K562 (cell line): ENCODE measurements at regions not wholly inside any gene's neighbourhood (a gene's known extent, or its start where the extent isn't known, plus 50 kb on each side); places are given as distances from the start of the nearest gene placed in this dataset.

Source experiments
- ATAC-seq: fragments of 200-7000 bp; cut with Tn5 transposase; 3 replicates; pipeline ENCODE4 v1.9.1; 2020; ENCODE audit warnings: moderate library complexity
- BruUV-seq: library from RNA; stranded (reverse); fragments of 400-500 nt; replicated peaks from 2 replicates; lab custom pipeline; 2021; lab: Mats Ljungman, UMichigan
- CTCF ChIA-PET: fragments of 300-600 bp; formaldehyde crosslinking; extraction: SDS; loops from one replicate; lab custom pipeline; 2021; ENCODE audit warnings: low intra/inter-chr PET ratio; lab: Yijun Ruan, JAX
- POLR2A ChIA-PET: fragments of 300-600, 350-650 bp; sonication (Branson Sonifier 250); formaldehyde crosslinking; extraction: SDS; loops from one replicate; lab custom pipeline; 2021; ENCODE audit warnings: antibody characterized with exemption, inconsistent platforms; lab: Yijun Ruan, JAX
- DNase-seq, 4 experiments: peaks; one replicate each; pipeline versions ENCODE4 v3.0.0 to v3.0.0-alpha.2; 2011 to 2018; ENCODE audit warnings: low spot score in 3 of 4, mixed read lengths in 3 of 4; ENCODE audit errors: extremely low read depth in 1 of 4
- FAIRE-seq: peaks from 2 replicates; lab custom pipeline; 2011; peaks lifted over from hg19 to GRCh38; lab: Jason Lieb, UNC
- H2AFZ ChIP-seq: 2 replicates; pipeline ENCODE4 v1.6.0; 2011; ENCODE audit warnings: low read depth, low read length, control low read depth, inconsistent platforms
- H3K27ac ChIP-seq: fragments of 200-600 bp; 3 replicates; pipeline ENCODE4 v1.8.0; 2011; ENCODE audit warnings: low read depth, mild to moderate bottlenecking, control low read depth, inconsistent platforms, low read length, moderate library complexity, mixed read lengths; ENCODE audit errors: extremely low read depth
- H3K27me3 ChIP-seq, 2 experiments: fragments of 300-600 bp in 1 of 2; 2 replicates in 1 of 2; 3 replicates in 1 of 2; pipeline versions ENCODE4 v1.6.0 to v1.8.0; 2011; ENCODE audit warnings: inconsistent platforms in 2 of 2, low read length in 2 of 2, mild to moderate bottlenecking in 1 of 2, mixed read lengths in 1 of 2, moderate library complexity in 1 of 2; ENCODE audit not compliant: control insufficient read depth in 2 of 2, insufficient read depth in 2 of 2
- H3K36me3 ChIP-seq: fragments of 300-600 bp; 3 replicates; pipeline ENCODE4 v1.8.0; 2011; ENCODE audit warnings: mild to moderate bottlenecking, low read length, inconsistent platforms; ENCODE audit not compliant: control insufficient read depth, insufficient read depth
- H3K4me1 ChIP-seq, 2 experiments: fragments of 200-600 bp in 1 of 2; replicated peaks in 1 of 2; 2 replicates in 1 of 2; 3 replicates in 1 of 2; pipeline versions ENCODE4 v1.5.1 to v1.8.0; 2011; ENCODE audit warnings: inconsistent platforms in 2 of 2, low read length in 2 of 2, mild to moderate bottlenecking in 1 of 2, mixed read lengths in 1 of 2, moderate library complexity in 1 of 2; ENCODE audit not compliant: control insufficient read depth in 2 of 2, insufficient read depth in 2 of 2
- H3K4me2 ChIP-seq: 2 replicates; pipeline ENCODE4 v1.6.1; 2011; ENCODE audit warnings: low read length, control low read depth, inconsistent platforms, mixed read lengths; ENCODE audit not compliant: insufficient read depth
- H3K4me3 ChIP-seq: fragments of 200-600 bp; sonication (generic), shearing (Covaris generic); 2 replicates; pipeline ENCODE4 v1.5.1; 2016; ENCODE audit warnings: control low read depth, inconsistent platforms
- H3K79me2 ChIP-seq: fragments of 200-600 bp; 3 replicates; pipeline ENCODE4 v1.8.0; 2011; ENCODE audit warnings: low read length, inconsistent platforms; ENCODE audit not compliant: control insufficient read depth, insufficient read depth
- H3K9ac ChIP-seq, 2 experiments: 2 replicates each; pipeline versions ENCODE4 v1.6.0 to v1.6.1; 2011; ENCODE audit warnings: low read depth in 2 of 2, low read length in 2 of 2, control low read depth in 1 of 2, inconsistent platforms in 1 of 2, mild to moderate bottlenecking in 1 of 2, mixed read lengths in 1 of 2; ENCODE audit not compliant: insufficient read depth in 1 of 2
- H3K9me1 ChIP-seq: one replicate; pipeline ENCODE4 v1.6.0; 2011; ENCODE audit warnings: inconsistent platforms, mild to moderate bottlenecking, low read length, moderate library complexity; ENCODE audit not compliant: control insufficient read depth, insufficient read depth
- H3K9me3 ChIP-seq: replicated peaks from 2 replicates; pipeline ENCODE4 v1.5.1; 2011; ENCODE audit warnings: low read depth, low read length, inconsistent platforms; ENCODE audit not compliant: control insufficient read depth, insufficient read depth
- H4K20me1 ChIP-seq: replicated peaks from 2 replicates; pipeline ENCODE4 v1.6.1; 2011; ENCODE audit warnings: low read length, inconsistent platforms, mixed read lengths; ENCODE audit not compliant: control insufficient read depth, insufficient read depth
- CCAR2 ChIP-seq: fragments of 200-400 bp; formaldehyde crosslinking; IDR thresholded peaks from 2 replicates; pipeline ENCODE4 v1.6.1; 2017; ENCODE audit warnings: mild to moderate bottlenecking, low read depth, low read length
- FOXA3 ChIP-seq, 2 experiments: fragments of 450-650 bp in 1 of 2; sonication (generic) in 1 of 2; formaldehyde crosslinking; IDR thresholded peaks in 1 of 2; conservative IDR thresholded peaks in 1 of 2; 2 replicates each; pipeline versions ENCODE4 v1.4.0 to v1.8.0; 2020 to 2022; ENCODE audit warnings: mild to moderate bottlenecking in 2 of 2, missing genetic modification reagents in 1 of 2
- GTF2E2 ChIP-seq: fragments of 200-800 bp; sonication (Bioruptor generic); IDR thresholded peaks from 2 replicates; pipeline ENCODE4 v1.6.1; 2016; ENCODE audit warnings: missing genetic modification characterization, missing compliant biosample characterization
- ILK ChIP-seq: fragments of 450-650 bp; IDR thresholded peaks from 2 replicates; pipeline ENCODE4 v1.6.1; 2016; ENCODE audit warnings: missing genetic modification characterization, low read depth, mild to moderate bottlenecking, missing compliant biosample characterization, moderate library complexity, borderline replicate concordance
- KLF13 ChIP-seq: fragments of 450-650 bp; IDR thresholded peaks from 2 replicates; pipeline ENCODE4 v1.6.1; 2016; ENCODE audit warnings: missing genetic modification characterization, low read depth, mild to moderate bottlenecking, missing compliant biosample characterization, moderate library complexity, borderline replicate concordance
- LEF1 ChIP-seq: fragments of 450-650 bp; IDR thresholded peaks from 2 replicates; pipeline ENCODE4 v1.6.1; 2016; ENCODE audit warnings: mild to moderate bottlenecking
- MBD2 ChIP-seq: sonication (generic); IDR thresholded peaks from 2 replicates; pipeline ENCODE4 v1.6.1; 2016; ENCODE audit warnings: low read depth, borderline replicate concordance
- MIER1 ChIP-seq: fragments of 450-650 bp; IDR thresholded peaks from 2 replicates; pipeline ENCODE4 v1.6.1; 2016; ENCODE audit warnings: antibody characterized with exemption, mild to moderate bottlenecking, low read depth
- PCBP2 ChIP-seq: fragments of 200-400 bp; formaldehyde crosslinking; IDR thresholded peaks from 2 replicates; pipeline ENCODE4 v1.6.1; 2018; ENCODE audit warnings: low read length, low read depth, mild to moderate bottlenecking, moderate library complexity; ENCODE audit not compliant: poor library complexity, severe bottlenecking
- SAP30 ChIP-seq: fragments of 200-600 bp; sonication (generic); IDR thresholded peaks from 2 replicates; pipeline ENCODE4 v1.6.1; 2012; ENCODE audit warnings: borderline replicate concordance, low read depth, mild to moderate bottlenecking, moderate library complexity, low read length, control low read depth, inconsistent platforms; ENCODE audit not compliant: insufficient read depth, poor library complexity, severe bottlenecking
- SMARCA4 ChIP-seq: fragments of 450-650 bp; IDR thresholded peaks from 2 replicates; pipeline ENCODE4 v1.6.1; 2016
- THAP12 ChIP-seq: fragments of 250-450 bp; sonication (Bioruptor Pico); IDR thresholded peaks from 2 replicates; pipeline ENCODE4 v1.9.0; 2021; ENCODE audit warnings: mild to moderate bottlenecking, inconsistent platforms
- YY1 ChIP-seq, 3 experiments: IDR thresholded peaks; 2 replicates each; pipeline ENCODE4 v1.6.1; 2011; ENCODE audit warnings: low read length in 2 of 3, mild to moderate bottlenecking in 2 of 3, moderate library complexity in 2 of 3, borderline replicate concordance in 1 of 3, control low read depth in 1 of 3, low read depth in 1 of 3; ENCODE audit not compliant: insufficient read depth in 3 of 3, insufficient replicate concordance in 2 of 3, control insufficient read depth in 1 of 3, insufficient read length in 1 of 3; ENCODE audit errors: extremely low read depth in 1 of 3
- ZBTB17 ChIP-seq: fragments of 450-650 bp; formaldehyde crosslinking; IDR thresholded peaks from 2 replicates; pipeline ENCODE4 v1.4.0; 2020; ENCODE audit warnings: mild to moderate bottlenecking
- in situ Hi-C: fragments of 300-500 bp; cut with MboI; formaldehyde crosslinking; loops from 4 replicates; pipeline ENCODE4 v1.15.0; 2018; ENCODE audit warnings: inconsistent platforms, mixed read lengths
- intact Hi-C: fragments of 100-400 bp; cut with micrococcal nuclease; formaldehyde crosslinking; loops from 2 replicates; pipeline ENCODE4 v1.14.2; 2022
- TF ChIP-seq, protein P1 (sequence below), 2 experiments: IDR thresholded peaks; 2 replicates each; pipeline ENCODE4 v1.6.1; 2012; ENCODE audit warnings: improper control_type of control experiment in 2 of 2, low read depth in 2 of 2, low read length in 2 of 2, borderline replicate concordance in 1 of 2

- TF ChIP-seq, protein P1, sequence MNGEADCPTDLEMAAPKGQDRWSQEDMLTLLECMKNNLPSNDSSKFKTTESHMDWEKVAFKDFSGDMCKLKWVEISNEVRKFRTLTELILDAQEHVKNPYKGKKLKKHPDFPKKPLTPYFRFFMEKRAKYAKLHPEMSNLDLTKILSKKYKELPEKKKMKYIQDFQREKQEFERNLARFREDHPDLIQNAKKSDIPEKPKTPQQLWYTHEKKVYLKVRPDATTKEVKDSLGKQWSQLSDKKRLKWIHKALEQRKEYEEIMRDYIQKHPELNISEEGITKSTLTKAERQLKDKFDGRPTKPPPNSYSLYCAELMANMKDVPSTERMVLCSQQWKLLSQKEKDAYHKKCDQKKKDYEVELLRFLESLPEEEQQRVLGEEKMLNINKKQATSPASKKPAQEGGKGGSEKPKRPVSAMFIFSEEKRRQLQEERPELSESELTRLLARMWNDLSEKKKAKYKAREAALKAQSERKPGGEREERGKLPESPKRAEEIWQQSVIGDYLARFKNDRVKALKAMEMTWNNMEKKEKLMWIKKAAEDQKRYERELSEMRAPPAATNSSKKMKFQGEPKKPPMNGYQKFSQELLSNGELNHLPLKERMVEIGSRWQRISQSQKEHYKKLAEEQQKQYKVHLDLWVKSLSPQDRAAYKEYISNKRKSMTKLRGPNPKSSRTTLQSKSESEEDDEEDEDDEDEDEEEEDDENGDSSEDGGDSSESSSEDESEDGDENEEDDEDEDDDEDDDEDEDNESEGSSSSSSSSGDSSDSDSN (IDR thresholded peaks at IDR 0.05; ENCODE audit: borderline replicate concordance in 1 of 2, low read depth in 2 of 2, low read length in 2 of 2), result no peak
- TF ChIP-seq FOXA3 (CRISPR knock-in tag; conservative IDR thresholded peaks at IDR 0.05 in 1 of 2, IDR thresholded peaks at IDR 0.05 in 1 of 2) (no peak), SAP30 (no peak), YY1 (IDR thresholded peaks at IDR 0.05; ENCODE audit: borderline replicate concordance in 1 of 3, control insufficient read depth in 1 of 3, extremely low read depth in 1 of 3, insufficient read depth in 3 of 3, insufficient read length in 1 of 3, insufficient replicate concordance in 2 of 3, low read depth in 1 of 3, low read length in 2 of 3) (no peak), SMARCA4 (no peak)
These were observed 141.2 kb upstream of the ST6GALNAC5 start (continued) for GRCh38 chr1:76725864-76726619.

- no peak overlapping the region for H3K27ac ChIP-seq
- no peaks in the 10 kb centered on the region for H3K4me1 ChIP-seq
- no peak overlapping the region for H3K4me2 ChIP-seq
- H3K36me3 ChIP-seq, result no peaks in the 10 kb centered on the region
- H3K27me3 ChIP-seq, result no peaks in the 10 kb centered on the region
- no peaks in the 10 kb centered on the region for H3K79me2 ChIP-seq
- no peak overlapping the region for H2AFZ ChIP-seq
- H3K9me1 ChIP-seq, result no peaks in the 10 kb centered on the region
- no peaks in the 10 kb centered on the region for H4K20me1 ChIP-seq
- no peak for ATAC-seq
- H3K9ac ChIP-seq, result no peak overlapping the region
- H3K4me3 ChIP-seq, result no peak overlapping the region
- no peak for FAIRE-seq
- in situ Hi-C loops, result no loop called here
- no peak for DNase-seq
- ChIA-PET CTCF (no interaction called here), POLR2A (no interaction called here)
- intact Hi-C loops, result no loop called here
- H3K9me3 ChIP-seq, result no peaks in the 10 kb centered on the region
- BruUV-seq, result no TSS peak
- TF ChIP-seq KLF13 (tag), result no peak
- no peak for TF ChIP-seq PCBP2
- TF ChIP-seq CCAR2, result no peak
- no peak for TF ChIP-seq ILK (tag)
- no peak for TF ChIP-seq THAP12 (CRISPR knock-in tag)
- TF ChIP-seq ZBTB17 (CRISPR knock-in tag), result no peak
- no peak for TF ChIP-seq GTF2E2 (tag)
- TF ChIP-seq LEF1, result no peak
- TF ChIP-seq MBD2, result no peak
- TF ChIP-seq MIER1, result no peak
These were observed 139.8 kb upstream of the ST6GALNAC5 start for GRCh38 chr1:76727520-76727919.
